Esophagus muscularis mucosa (tissue), 4 donors: ENCODE measurements at regions not wholly inside any gene's neighbourhood (a gene's known extent, or its start where the extent isn't known, plus 50 kb on each side); places are given as distances from the start of the nearest gene placed in this dataset.

ENCODE experiments used
- DNase-seq: peaks from one replicate; pipeline ENCODE4 v3.0.0-alpha.2; 2017; ENCODE audit errors: extremely low spot score
- H3K27ac ChIP-seq, 4 donors: fragments of 200-600 bp; sonication (generic); replicated peaks in 1 of 4; 1 replicate in 3 of 4; 2 replicates in 1 of 4; pipeline ENCODE4 v1.5.1; 2016 to 2019; ENCODE audit warnings: mild to moderate bottlenecking in 1 of 4
- H3K27me3 ChIP-seq, 4 donors: fragments of 200-600 bp; sonication (generic); one replicate each; pipeline versions ENCODE4 v1.5.1 to v1.6.0; 2016 to 2019
- H3K36me3 ChIP-seq, 4 donors: fragments of 200-600 bp; sonication (generic); one replicate each; pipeline ENCODE4 v1.5.1; 2016 to 2019
- H3K4me1 ChIP-seq, 4 donors: fragments of 200-600 bp; sonication (generic); one replicate each; pipeline ENCODE4 v1.5.1; 2016 to 2019
- H3K4me3 ChIP-seq, 4 donors: fragments of 200-600 bp; sonication (generic); 1 replicate in 2 of 4; 2 replicates in 2 of 4; pipeline ENCODE4 v1.5.1; 2016 to 2019; ENCODE audit warnings: mild to moderate bottlenecking in 4 of 4, moderate library complexity in 1 of 4
- H3K9me3 ChIP-seq, 4 donors: fragments of 200-600 bp; sonication (generic); 1 replicate in 3 of 4; 2 replicates in 1 of 4; pipeline ENCODE4 v1.5.1; 2016 to 2019
- CTCF ChIP-seq, 3 experiments: fragments of 200-600 bp in 2 of 3; fragments of 450-650 bp in 1 of 3; sonication (generic) in 2 of 3; IDR thresholded peaks; one replicate each; pipeline ENCODE4 v1.5.1; 2017 to 2019; ENCODE audit warnings: antibody characterized with exemption in 3 of 3, mild to moderate bottlenecking in 2 of 3, moderate library complexity in 1 of 3
- EP300 ChIP-seq: sonication (generic); formaldehyde crosslinking; IDR thresholded peaks from one replicate; pipeline ENCODE4 v1.6.1; 2017; ENCODE audit warnings: antibody characterized with exemption
- POLR2A ChIP-seq: fragments of 450-650 bp; IDR thresholded peaks from one replicate; pipeline ENCODE4 v1.6.1; 2017; ENCODE audit warnings: antibody characterized with exemption, moderate library complexity, mild to moderate bottlenecking, low read depth
- POLR2AphosphoS5 ChIP-seq, 2 donors: sonication (generic); formaldehyde crosslinking; IDR thresholded peaks; one replicate each; pipeline ENCODE4 v1.6.1; 2017; ENCODE audit warnings: antibody characterized with exemption in 2 of 2
- WGBS: methylation state at CpG from one replicate; pipeline ENCODE4 v1.1.5; 2018; 5-methylcytosine and 5-hydroxymethylcytosine counted together
- intact Hi-C: fragments of 100-400 bp; cut with DNase I; formaldehyde crosslinking; loops from one replicate; pipeline ENCODE4 v1.15.1; 2023

- no peak for DNase-seq
- H3K36me3 ChIP-seq: no peaks in the 10 kb centered on the region
- no peak overlapping the region for H3K4me3 ChIP-seq
- peaks cover 0 to 5% (median 0%) of the 10 kb centered on the region in 4 donors for H3K4me1 ChIP-seq
- TF ChIP-seq CTCF (IDR thresholded peaks at IDR 0.05): no peak
- no peak for TF ChIP-seq POLR2AphosphoS5 (IDR thresholded peaks at IDR 0.05)
- TF ChIP-seq POLR2A: no peak
- no peak for TF ChIP-seq EP300
- H3K9me3 ChIP-seq: no peaks in the 10 kb centered on the region
- intact Hi-C loops: no loop called here
- H3K27me3 ChIP-seq: no peaks in the 10 kb centered on the region
- 65% methylated on average over 5 of the region's 5 CpGs for WGBS
- no peak overlapping the region for H3K27ac ChIP-seq
These were observed 521.2 kb downstream of the MID1IP1 start for GRCh38 chrX:39322496-39322895.

GRCh38 chrX:39324233-39324930 is 523.1 kb downstream of the MID1IP1 start:
- H3K9me3 ChIP-seq: no peaks in the 10 kb centered on the region
- H3K27me3 ChIP-seq: peaks cover 0 to 3% (median 0%) of the 10 kb centered on the region in 4 donors
- no peaks in the 10 kb centered on the region for H3K4me1 ChIP-seq
- no peak for DNase-seq
- H3K4me3 ChIP-seq: no peak overlapping the region
- TF ChIP-seq POLR2AphosphoS5 (IDR thresholded peaks at IDR 0.05) (no peak), EP300 (no peak), CTCF (IDR thresholded peaks at IDR 0.05) (no peak), POLR2A (no peak)
- WGBS: 58% methylated on average over 2 of the region's 2 CpGs
- no peaks in the 10 kb centered on the region for H3K36me3 ChIP-seq
- intact Hi-C loops: no loop called here
- H3K27ac ChIP-seq: no peak overlapping the region

GRCh38 chrX:39327255-39327654 is 526.0 kb downstream of the MID1IP1 start:
- H3K4me1 ChIP-seq: no peaks in the 10 kb centered on the region
- no peaks in the 10 kb centered on the region for H3K9me3 ChIP-seq
- intact Hi-C loops: no loop called here
- no peak for DNase-seq
- no peak overlapping the region for H3K4me3 ChIP-seq
- H3K27me3 ChIP-seq: peaks cover 0 to 3% (median 0%) of the 10 kb centered on the region in 4 donors
- WGBS: 65% methylated on average over 7 of the region's 7 CpGs
- no peak for TF ChIP-seq POLR2AphosphoS5 (IDR thresholded peaks at IDR 0.05)
- TF ChIP-seq EP300: no peak
- TF ChIP-seq CTCF (IDR thresholded peaks at IDR 0.05): no peak
- no peak for TF ChIP-seq POLR2A
- no peaks in the 10 kb centered on the region for H3K36me3 ChIP-seq
- no peak overlapping the region for H3K27ac ChIP-seq

GRCh38 chrX:39327705-39328104 is 526.4 kb downstream of the MID1IP1 start:
- WGBS: 82% methylated on average over 1 of the region's 1 CpG
- intact Hi-C loops: no loop called here
- H3K4me1 ChIP-seq: no peaks in the 10 kb centered on the region
- H3K36me3 ChIP-seq: no peaks in the 10 kb centered on the region
- no peaks in the 10 kb centered on the region for H3K9me3 ChIP-seq
- TF ChIP-seq EP300 (no peak), POLR2A (no peak), CTCF (IDR thresholded peaks at IDR 0.05) (no peak), POLR2AphosphoS5 (IDR thresholded peaks at IDR 0.05) (no peak)
- no peak overlapping the region for H3K4me3 ChIP-seq
- no peak overlapping the region for H3K27ac ChIP-seq
- no peak for DNase-seq
- H3K27me3 ChIP-seq: peaks cover 0 to 3% (median 0%) of the 10 kb centered on the region in 4 donors

GRCh38 chrX:39328661-39329060 is 527.4 kb downstream of the MID1IP1 start:
- no peaks in the 10 kb centered on the region for H3K9me3 ChIP-seq
- TF ChIP-seq CTCF (IDR thresholded peaks at IDR 0.05) (no peak), POLR2AphosphoS5 (IDR thresholded peaks at IDR 0.05) (no peak), POLR2A (no peak), EP300 (no peak)
- WGBS: 88% methylated on average over 4 of the region's 4 CpGs

More at GRCh38 chrX:39328661-39329060, 527.4 kb downstream of the MID1IP1 start:
- no peak for DNase-seq
- intact Hi-C loops: no loop called here
- Histone ChIP-seq H3K27me3 (peaks cover 0 to 3% (median 0%) of the 10 kb centered on the region in 4 donors), H3K4me3 (no peak overlapping the region), H3K27ac (no peak overlapping the region), H3K4me1 (no peaks in the 10 kb centered on the region), H3K36me3 (no peaks in the 10 kb centered on the region)
